ENCODE measurements at regions not wholly inside any gene's neighbourhood (a gene's known extent, or its start where the extent isn't known, plus 50 kb on each side); places are given as distances from the start of the nearest gene placed in this dataset.
A peak's percentile ranks its signal among the peaks of the same experiment; 100 is the strongest.
"Not testable (repeated sequence)": the region's sequence is repeated elsewhere in the genome, so short reads cannot be mapped to it uniquely, and the experiment has no call there.

DNA sequence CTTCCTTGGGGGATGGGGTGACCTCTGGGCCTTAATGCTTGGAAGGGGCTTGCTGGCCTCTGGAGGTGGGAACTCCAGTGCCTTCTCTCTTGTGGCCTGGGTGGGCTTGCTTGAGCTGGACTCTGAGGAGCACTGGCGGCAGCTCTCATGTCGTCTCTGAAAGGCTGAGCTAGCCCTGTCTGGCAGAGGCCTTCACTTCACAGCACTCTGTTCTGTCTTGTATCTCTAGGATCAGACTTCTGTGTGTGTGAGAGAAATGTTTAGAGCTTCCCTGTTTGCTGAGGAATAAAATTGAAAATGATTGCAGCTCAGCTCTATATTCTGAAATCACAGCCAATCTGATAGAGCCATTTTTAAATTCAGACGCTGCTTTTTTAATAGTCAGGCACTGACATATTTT lies 185.3 kb downstream of the KCNRG start:
- DNase-seq: no peak

DNA sequence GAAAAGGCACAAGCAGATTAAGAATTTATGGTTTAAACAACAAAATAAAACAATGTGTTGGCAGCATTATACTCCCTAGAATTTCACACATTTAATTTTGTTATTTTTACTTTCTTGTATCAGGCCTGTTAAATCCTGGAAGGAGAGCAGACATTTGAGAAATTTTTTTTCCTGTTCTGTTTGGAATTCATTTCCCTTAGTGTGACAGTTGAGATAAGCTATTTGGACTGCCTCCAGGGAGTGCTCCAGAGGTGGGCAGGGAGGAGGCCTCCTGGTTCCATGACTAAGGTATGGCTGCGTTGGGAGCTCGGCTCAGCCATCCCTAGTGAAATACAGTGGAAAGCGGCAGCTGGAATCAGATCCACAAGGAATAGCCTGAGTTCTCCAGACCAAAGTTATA lies 185.7 kb downstream of the KCNRG start:
- DNase-seq: no peak

DNA sequence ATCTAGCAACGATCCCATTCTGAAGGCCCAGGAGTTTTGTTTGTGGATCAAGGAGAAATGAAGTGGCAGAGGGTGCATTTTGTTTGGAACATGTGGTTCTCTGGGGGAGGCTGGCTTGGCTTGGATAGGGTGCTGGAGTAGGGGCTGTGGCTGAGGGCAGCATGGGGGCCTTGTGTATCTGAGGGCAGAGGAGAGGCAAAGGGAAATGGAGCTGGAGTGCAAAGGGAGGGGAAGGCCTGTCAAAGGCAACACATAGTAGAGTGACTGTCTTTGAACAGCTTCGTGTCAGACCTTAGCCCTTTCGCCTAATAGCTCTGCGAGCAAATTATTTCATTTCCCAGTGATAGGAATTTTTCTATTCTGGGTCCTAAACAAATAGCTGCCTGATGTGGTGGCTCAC lies 187.2 kb downstream of the KCNRG start:
- DNase-seq: no peak

DNA sequence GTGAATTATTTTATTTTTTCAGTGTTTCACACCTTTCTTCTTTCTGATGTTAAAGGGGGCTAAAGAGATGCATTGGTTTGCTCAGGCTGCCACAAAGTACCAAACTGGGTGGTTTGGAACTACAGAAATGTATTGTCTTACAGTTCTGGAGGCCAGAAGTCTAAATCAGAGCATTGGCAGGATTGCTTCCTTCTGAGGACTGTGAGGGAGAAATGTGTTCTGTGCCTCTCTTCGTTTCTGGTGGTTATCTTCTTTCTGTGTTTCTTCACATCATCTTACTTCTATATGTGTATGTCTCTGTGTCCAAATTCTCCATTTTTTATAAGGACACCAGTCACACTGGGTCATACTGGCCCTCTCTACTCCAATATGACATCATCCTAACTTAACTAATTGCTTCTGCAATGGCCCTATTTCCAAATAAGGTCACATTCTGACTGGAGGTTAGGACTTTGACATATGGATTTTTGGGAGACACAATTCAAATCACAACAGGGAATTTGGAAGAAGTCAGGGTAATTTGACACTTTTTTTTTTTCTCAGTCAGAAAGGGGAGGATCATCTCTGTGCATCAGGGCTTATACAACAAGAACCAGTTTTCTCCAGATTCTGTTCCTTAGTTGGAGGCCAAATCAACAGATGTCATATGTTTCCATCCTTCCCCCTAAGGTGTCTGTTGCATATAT lies 188.2 kb downstream of the KCNRG start:
- no peak for DNase-seq

DNA sequence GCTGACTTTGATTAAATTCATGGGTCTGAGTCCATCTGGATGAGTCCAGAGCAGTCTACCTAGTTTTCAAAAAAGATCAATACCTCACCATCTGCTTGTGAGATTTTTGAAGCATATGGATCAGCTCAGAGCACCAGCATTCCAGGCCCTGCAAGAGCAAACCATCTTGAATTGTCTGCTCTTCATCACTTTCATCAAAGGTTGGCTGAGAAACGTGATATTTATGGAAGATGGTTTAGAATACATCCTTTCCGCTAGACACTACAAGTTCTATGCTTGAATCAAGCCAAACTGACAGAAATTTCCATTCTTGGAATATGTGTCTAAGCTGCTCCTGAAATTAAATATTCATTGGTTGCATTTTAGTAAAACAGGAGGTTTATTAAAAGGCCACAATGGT lies 190.3 kb downstream of the KCNRG start:
- DNase-seq: no peak

DNA sequence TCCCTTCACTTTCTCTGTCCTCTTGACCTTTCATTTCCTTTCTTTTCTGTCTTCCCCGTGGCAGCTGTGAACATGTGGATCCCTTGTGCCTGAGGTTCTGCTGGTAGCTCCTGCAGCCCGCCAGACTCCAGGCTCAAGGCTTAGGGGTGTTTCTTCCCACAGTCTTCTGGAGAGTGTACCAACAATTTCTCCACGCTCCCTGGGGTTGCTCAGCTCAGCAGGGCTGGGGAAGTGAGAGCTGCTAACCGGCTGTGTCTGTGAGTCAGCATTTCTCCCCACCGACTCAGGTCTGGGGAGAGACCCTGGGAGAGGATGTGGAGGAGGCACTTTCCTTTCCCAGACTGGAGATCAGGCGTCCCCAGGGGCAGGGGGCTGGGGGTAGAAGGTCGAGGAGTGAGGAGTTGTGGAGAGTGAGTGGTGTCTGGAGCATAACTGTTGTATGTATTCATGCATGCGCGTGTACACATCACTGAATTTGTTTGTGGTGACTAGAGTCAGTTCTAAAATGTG lies 193.6 kb downstream of the KCNRG start:
- DNase-seq: peak; percentile 73

DNA sequence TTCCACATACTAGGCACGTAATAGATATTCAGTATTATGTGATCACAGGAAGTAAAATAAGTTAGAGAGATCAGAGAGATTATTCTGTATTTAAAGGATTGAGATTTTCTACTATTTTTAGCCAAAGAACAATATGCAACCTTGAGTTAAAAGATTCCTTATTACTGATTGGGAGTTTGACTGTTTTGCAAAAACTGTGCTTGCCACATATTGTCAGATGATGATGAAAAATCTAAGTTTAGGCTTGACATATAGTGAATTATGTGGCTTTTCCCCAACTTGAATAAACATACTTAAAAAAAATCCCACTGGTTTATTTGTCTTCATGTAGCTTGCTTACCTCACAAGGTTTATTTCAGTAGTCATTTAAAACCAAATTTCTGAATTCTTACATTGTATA lies 194.4 kb downstream of the KCNRG start:
- DNase-seq: no peak

DNA sequence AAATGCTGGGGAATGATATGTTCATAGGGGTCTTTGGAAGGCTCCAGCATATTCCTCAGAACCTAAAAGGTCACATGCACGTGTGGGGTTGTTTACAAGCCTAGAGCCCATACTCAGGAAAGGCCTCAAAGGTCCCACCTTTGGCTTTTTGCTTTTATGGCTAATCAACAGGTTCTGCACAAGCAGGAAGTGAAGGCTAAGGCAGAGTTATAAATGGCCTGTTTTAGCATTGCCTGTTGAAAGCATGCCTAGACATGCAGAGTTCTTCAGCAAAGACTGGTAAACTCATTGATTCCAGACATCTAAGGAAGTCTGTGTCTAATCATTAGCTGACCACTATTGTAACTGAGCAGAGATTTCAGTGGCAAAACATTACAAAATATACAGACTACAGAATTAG lies 198.3 kb downstream of the KCNRG start:
- DNase-seq: no peak

DNA sequence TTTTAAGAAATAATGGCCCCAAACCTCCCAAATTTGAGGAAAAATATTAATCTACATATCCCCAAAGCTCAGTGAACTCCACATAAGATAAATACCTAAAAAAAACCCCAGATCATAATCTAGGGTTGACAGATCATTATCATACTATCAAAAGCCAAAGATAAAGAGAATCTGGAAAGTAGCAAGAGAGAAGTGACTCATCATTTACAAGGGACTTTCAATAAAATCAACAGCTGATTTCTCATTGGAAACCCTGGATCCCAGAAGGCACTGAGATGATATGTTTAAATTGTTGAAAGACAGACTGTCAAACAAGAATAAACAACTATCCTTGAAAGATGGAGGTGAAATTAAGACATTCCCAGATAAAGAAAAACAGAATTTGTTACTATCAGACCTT lies 199.3 kb downstream of the KCNRG start:
- no peak for DNase-seq

DNA sequence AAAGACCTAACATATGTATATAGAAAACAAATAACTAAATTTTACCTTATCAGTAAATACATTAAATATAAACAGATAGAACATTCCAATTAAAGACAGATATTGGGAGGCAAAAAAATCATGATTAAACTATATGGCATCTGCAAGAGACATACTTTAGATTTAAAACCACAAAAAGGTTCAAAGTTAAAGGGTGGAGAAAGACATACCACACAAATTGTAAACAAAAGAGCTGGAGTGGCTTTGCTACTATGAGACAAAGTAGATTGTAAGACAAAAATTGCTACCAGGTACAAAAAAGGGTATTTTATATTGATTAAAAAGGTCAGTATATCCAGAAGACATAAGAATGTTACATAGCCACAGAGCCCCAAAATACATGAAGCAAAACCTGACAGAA lies 200.2 kb downstream of the KCNRG start:
- peak; percentile 13 for DNase-seq

DNA sequence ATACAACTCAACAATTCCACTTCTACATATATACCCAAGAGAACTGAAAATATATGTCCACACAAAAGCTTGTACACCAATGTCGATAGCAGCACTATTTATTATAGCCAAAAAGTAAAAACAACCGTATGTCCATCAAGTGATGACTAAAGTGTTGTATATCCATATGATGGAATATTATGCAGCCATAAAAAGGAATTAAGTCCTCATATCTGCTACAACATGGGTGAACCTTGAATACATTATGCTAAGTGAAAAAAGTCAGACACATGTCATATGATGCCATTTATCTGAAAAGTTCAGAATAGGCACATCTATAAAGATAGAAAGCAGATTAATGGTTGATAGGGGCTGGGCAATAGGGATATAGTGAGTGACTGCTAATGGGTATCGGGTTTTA lies 204.5 kb downstream of the KCNRG start:
- DNase-seq: no peak

DNA sequence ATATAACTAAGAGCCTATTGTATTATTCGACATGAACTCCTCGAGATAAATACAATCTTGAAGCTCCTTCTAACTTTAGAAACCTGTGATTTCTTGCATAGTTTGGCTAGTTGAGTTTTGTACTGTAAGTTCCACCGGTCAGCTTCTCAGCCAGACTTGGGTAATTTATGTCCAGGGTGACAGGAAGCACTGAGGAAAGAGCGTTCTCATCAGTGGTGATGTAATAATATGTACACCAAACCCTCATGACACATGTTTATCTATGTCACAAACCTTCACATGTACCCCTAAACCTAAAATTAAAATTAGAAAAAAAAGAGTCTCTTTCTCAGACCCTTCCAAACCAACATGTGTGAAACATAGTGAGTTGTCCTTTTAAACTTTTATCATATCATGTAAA lies 205.7 kb downstream of the KCNRG start:
- no peak for DNase-seq

DNA sequence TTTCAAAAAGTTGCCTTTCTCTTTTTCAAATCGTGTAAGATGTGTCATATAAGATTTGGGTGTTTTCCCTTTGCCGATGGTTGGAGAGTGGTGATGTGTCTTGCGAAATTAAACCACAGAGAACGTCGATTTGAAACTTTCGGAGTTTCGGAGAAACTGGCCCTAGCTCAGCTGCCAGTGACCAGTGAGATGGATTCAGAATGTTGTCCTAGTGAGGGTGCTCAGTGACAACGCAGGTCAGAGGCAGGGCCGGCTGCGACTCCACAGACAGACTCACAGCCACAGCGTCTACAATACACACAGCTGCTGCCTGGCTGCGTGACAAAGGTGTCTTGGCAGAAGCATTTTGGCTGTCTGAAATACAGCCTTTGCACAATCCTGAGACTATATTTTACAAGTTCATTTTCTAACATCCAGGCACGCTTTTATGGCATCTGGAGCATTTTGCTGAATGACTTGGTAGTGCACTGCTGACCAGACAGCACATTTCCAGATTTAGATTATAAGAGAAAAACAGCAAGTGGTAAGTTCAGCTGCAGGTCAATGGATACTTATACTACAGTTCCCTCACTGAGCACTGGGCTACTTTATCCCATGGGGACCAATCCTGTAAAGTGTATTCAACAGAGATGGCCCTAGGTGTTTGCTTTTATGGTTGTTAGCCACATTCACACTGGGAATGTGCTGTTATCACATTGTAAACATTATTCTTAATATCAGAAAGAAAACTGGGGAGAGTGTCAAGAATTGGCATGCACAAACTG lies 207.5 kb downstream of the KCNRG start:
- DNase-seq: peak; percentile 59

DNA sequence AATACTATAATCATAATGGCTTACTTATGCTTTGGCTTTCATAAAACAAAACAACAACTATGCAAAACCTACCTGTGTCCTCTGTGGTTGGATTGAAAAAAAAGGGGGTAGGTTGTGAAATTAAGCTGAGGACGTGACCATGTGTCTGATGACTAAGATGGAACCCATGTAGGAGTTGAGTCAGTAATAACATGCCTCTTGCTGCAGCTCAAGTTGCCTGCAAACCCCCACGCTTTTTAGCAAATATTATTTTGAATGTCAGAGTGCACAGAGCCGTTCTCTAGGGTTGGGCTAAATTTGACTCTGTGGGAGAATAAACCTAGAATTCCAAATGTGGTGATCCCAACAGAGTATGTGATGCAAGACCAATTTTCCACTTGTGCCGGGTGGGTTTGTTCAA lies 209.3 kb downstream of the KCNRG start:
- peak; percentile 29 for DNase-seq

DNA sequence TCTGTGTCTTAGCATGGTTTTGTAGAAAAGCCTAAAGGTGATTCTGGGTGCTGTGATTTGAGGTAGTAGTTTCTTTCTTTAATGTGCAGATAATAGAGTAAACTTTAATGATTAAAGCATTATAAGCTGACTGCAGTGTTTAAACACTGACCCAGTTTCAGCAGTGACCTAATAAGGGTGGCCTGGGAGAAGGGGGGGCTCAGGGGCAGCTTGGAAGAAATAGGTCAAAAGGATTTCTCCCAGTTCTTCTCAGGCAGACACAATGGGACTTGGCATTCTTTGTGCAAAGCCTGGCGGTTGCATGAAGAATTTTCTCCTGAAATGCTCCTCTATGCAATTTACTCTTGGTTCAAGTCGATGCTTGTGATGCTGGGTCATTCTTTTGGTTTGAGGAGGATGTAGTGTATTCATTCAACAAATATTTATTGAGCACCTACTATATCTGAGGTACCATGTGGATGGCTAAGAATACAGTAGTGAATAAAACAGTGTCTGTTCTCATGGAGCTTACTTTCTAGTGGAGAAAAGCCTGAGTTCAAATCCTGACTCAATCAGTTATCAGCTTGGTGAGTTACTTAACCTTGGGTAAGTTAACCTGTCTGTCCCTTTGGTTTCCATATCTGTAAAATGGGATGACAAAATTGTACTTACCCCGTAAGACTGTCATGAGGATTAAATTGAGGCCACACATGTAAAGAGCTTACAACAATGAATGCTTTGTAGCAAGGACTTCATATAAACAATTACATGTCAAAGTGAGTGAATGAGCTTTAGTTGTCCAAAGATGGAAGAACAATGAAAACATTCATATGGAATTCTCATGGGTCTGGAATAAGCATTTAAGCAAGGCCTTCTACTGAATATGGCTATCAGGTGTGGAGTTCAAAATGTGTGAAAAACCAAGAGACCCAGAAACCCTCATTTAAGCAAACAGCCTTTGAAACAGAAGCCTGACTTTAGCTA lies 210.2 kb downstream of the KCNRG start:
- no peak for DNase-seq

DNA sequence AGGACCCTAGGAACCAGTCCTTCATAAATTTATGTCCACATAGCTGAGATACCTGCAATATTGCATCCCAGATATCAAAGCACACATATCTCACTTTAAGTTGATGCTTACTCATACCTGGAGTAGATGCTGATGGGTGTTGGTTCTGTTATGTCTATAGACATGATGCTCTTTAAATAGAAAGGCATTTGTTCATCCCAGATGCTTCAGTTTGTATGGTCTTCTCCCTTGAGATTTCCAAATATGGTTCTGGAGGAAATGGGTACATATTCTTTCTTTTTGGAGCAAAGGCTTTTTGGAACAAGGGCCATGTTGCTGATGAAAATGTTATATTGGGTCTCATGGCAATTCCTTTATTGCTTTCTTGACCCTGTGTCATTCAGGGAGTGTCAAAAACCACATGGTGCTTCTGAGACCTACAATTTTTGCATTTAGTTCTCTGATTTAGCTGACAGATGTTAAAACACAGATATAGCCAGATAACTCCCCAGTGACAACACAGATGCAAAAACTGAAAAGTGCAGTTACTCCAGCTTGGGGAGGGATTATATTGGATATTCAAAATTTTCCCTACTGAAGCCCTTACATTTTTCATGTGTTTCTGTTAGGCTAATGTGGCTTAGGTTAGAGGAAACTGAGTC lies 211.4 kb downstream of the KCNRG start:
- DNase-seq: no peak

DNA sequence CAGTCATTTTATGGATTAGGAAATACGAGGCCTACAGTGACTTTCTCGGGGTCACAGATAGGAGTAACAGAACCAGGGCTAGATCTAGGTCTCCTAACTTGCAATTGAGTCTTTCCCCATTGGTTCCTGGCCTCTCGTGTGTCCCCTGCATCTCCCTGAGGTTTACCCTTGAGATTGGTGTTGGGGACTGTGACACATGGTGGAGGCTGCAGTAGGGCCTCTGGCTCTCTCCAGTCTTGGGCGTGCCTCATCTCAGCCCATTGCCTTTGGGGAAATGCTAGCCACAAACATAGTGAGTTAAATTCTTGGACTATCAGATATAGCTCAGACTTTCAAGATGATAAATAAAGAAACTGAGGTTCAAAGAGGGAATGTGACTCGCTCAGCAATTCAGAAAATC lies 212.1 kb downstream of the KCNRG start:
- no peak for DNase-seq

DNA sequence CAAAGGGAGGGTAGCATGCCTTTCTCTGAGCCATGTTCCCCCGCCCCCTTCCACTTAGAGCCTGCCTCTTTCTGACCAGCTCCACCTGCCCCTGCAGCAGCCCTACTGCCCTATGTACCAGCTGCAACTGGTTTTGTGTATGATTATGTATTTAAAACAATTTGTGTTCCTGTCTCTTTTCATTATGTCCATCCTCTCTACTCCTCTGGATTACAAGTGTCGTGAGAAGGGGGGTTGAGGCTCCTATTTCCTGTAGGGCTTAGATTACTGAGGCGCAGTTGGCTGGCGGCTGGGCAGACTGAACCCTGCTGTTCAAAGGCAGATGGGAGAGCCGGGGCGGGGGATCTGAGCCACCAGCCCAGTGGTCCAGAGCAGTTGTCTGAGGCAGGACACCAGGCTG lies 213.3 kb downstream of the KCNRG start:
- DNase-seq: no peak

DNA sequence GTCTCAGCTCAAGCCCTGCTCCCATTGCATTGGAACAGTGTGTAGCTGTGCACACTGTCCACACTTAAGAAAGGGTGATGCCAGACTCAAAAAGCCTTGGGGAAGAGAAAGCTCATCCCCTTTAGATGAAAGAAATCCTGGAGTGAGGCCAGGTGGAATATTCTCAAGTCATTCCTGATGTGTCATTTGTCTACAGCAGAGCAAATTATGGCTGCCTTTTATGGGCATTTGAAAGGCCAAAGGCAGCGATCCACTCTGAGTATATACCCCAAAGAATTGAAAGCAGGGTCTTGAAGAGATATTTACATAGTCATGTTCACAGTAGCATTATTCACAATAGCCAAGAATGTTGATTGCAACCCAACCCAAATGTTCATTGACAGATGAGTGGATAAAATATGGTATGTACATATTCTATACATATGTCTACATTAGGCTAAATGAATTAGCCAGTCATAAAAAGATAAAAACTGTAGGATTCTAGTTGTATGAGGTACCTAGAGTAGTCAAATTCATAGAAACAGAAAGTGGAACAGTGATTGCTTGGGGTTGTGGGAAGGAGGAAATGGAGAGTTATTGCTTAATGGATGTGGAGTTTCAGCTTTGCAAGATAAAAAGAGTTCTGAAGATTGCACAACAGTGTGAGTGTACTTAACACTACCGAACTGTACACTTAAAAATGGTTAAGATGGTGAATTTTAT lies 214.9 kb downstream of the KCNRG start:
- peak; percentile 40 for DNase-seq

DNA sequence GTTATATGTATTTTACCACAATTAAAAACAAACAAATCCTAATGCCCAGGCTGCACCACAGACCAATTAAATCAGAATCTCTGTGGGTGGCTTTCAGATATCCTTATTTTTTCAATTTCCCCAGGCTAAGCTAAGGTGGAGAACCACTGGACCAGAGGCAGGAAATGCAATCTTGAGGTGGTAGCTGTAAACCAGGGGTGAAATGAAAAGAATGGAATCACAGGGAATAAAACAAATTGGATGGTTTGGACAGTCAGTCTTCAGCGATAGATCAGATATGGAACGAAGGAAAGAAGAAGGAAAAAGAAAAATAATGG lies 215.4 kb downstream of the KCNRG start:
- no peak for DNase-seq

DNA sequence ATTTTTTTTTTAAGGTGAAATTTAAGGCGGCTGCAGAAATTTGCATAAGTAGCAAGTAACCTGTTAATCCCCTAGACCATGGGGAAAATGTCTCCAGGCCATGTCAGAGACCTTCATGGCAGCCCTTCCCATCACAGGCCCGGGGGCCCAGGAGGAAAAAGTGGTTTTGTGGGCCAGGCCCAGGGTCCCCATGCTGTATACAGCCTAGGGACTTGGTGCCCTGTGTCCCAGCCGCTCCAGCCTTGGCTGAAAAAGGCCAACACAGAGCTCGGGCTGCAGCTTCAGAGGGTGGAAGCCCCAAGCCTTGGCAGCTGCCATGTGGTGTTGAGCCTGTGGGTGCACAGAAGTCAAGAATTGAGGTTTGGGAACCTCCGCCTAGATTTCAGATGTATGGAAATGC lies 218.3 kb downstream of the KCNRG start:
- not testable (repeated sequence) for DNase-seq

DNA sequence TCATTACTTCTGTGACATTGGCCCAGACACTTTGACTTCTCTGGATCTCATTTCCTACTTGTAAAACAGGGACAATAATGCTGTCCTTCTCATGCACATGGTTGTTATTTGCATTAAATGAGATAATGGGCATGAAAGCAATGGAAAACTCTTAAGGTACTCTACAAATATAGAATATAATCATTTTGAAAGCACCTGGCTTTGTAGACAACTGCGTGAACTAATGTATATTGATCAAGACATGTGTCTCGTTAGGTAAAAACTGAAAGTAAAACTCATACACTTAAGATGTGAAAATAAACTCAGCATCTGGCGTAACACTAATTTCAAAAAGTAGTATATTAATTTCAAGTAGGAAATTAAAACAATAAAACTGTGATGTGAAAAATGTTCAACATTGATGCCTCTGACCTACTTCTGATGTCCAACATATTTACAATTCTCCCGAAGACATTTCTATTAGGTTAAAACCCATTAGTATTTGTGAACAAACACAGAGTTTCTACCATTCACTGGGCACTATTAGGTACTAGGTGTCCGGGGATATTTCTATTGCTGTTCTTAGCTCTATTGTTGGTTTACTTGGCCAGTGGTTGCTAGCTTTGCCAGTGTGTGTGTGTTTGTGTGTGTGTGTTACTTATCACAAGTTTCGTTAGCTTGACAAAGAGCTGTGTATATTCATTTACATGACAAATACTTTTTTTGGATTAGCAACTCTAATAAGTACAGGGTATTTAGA lies 220.5 kb downstream of the KCNRG start:
- DNase-seq: no peak

All from EL (cell line).